GM19467 (cell line): ENCODE measurements at regions not wholly inside any gene's neighbourhood (a gene's known extent, or its start where the extent isn't known, plus 50 kb on each side); places are given as distances from the start of the nearest gene placed in this dataset.

Source experiments
- ATAC-seq: cut with Tn5 transposase; IDR thresholded peaks from one replicate; pipeline ENCODE4 v1.9.1; 2021; ENCODE audit warnings: mild to moderate bottlenecking, moderate library complexity; ENCODE audit not compliant: unreplicated experiment

GRCh38 chr18:41842886-41843285 lies 112.1 kb upstream of the PIK3C3 start:
- no peak for ATAC-seq

- ATAC-seq: no peak
Observed at GRCh38 chr18:41829647-41830516, 125.2 kb upstream of the PIK3C3 start.

GRCh38 chr18:41828137-41828536 lies 126.9 kb upstream of the PIK3C3 start:
- ATAC-seq: no peak

- ATAC-seq: no peak
Observed at GRCh38 chr18:41820784-41821183, 134.2 kb upstream of the PIK3C3 start.

- no peak for ATAC-seq
Observed at GRCh38 chr18:41818381-41819355, 136.4 kb upstream of the PIK3C3 start.

- no peak for ATAC-seq
Observed at GRCh38 chr18:41814651-41815050, 140.4 kb upstream of the PIK3C3 start.

- ATAC-seq: no peak
Observed at GRCh38 chr18:41809652-41810051, 145.4 kb upstream of the PIK3C3 start.

GRCh38 chr18:41805341-41805740 lies 149.7 kb upstream of the PIK3C3 start:
- no peak for ATAC-seq

- ATAC-seq: no peak
Observed at GRCh38 chr18:41798879-41799278, 156.2 kb upstream of the PIK3C3 start.

GRCh38 chr18:41790687-41791086 lies 164.3 kb upstream of the PIK3C3 start:
- ATAC-seq: no peak

GRCh38 chr18:41789001-41789400 lies 166.0 kb upstream of the PIK3C3 start:
- no peak for ATAC-seq

- no peak for ATAC-seq
Observed at GRCh38 chr18:41783879-41784278, 171.2 kb upstream of the PIK3C3 start.

- ATAC-seq: no peak
Observed at GRCh38 chr18:41783065-41783818, 171.8 kb upstream of the PIK3C3 start.

GRCh38 chr18:41771973-41772372 lies 183.1 kb upstream of the PIK3C3 start:
- ATAC-seq: no peak

GRCh38 chr18:41769265-41769664 lies 185.8 kb upstream of the PIK3C3 start:
- ATAC-seq: no peak

- no peak for ATAC-seq
Observed at GRCh38 chr18:41768467-41768866, 186.6 kb upstream of the PIK3C3 start.

- no peak for ATAC-seq
Observed at GRCh38 chr18:41767960-41768359, 187.1 kb upstream of the PIK3C3 start.

GRCh38 chr18:41765460-41765859 lies 189.6 kb upstream of the PIK3C3 start:
- no peak for ATAC-seq

GRCh38 chr18:41763361-41763760 lies 191.7 kb upstream of the PIK3C3 start:
- no peak for ATAC-seq

- no peak for ATAC-seq
Observed at GRCh38 chr18:41761333-41762018, 193.6 kb upstream of the PIK3C3 start.
